ENCODE measurements at regions not wholly inside any gene's neighbourhood (a gene's known extent, or its start where the extent isn't known, plus 50 kb on each side); places are given as distances from the start of the nearest gene placed in this dataset.
A peak's percentile ranks its signal among the peaks of the same experiment; 100 is the strongest.
"Not testable (repeated sequence)": the region's sequence is repeated elsewhere in the genome, so short reads cannot be mapped to it uniquely, and the experiment has no call there.

GRCh38 chr4:159780196-159780922 lies 677.5 kb downstream of the RAPGEF2 start:
- no peak for DNase-seq (ENCODE audit: low read depth)

- DNase-seq (ENCODE audit: low read depth), result peak; percentile 40
These were observed 685.0 kb downstream of the RAPGEF2 start for GRCh38 chr4:159787901-159788300.

GRCh38 chr4:159791334-159791733 lies 688.5 kb downstream of the RAPGEF2 start:
- DNase-seq (ENCODE audit: low read depth), result no peak

GRCh38 chr4:159804592-159804991 lies 701.7 kb downstream of the RAPGEF2 start:
- DNase-seq (ENCODE audit: low read depth), result not testable (repeated sequence)

GRCh38 chr4:159823743-159824142 lies 720.9 kb downstream of the RAPGEF2 start:
- peak; percentile 30 for DNase-seq (ENCODE audit: low read depth)

GRCh38 chr4:159828687-159829086 lies 725.8 kb downstream of the RAPGEF2 start:
- peak; percentile 35 for DNase-seq (ENCODE audit: low read depth)

- peak; percentile 26 for DNase-seq (ENCODE audit: low read depth)
These were observed 726.3 kb downstream of the RAPGEF2 start for GRCh38 chr4:159829184-159829583.

- no peak for DNase-seq (ENCODE audit: low read depth)
These were observed 734.2 kb downstream of the RAPGEF2 start for GRCh38 chr4:159837071-159837470.

- no peak for DNase-seq (ENCODE audit: low read depth)
These were observed 752.9 kb downstream of the RAPGEF2 start for GRCh38 chr4:159855731-159856130.

- peak; percentile 19 for DNase-seq (ENCODE audit: low read depth)
These were observed 753.6 kb downstream of the RAPGEF2 start for GRCh38 chr4:159856451-159856850.

- DNase-seq (ENCODE audit: low read depth), result no peak
These were observed 756.8 kb downstream of the RAPGEF2 start for GRCh38 chr4:159859656-159860148.

GRCh38 chr4:159860945-159861344 lies 758.1 kb downstream of the RAPGEF2 start:
- no peak for DNase-seq (ENCODE audit: low read depth)

GRCh38 chr4:159864337-159864736 lies 761.5 kb downstream of the RAPGEF2 start:
- DNase-seq (ENCODE audit: low read depth), result no peak

- no peak for DNase-seq (ENCODE audit: low read depth)
These were observed 764.8 kb downstream of the RAPGEF2 start for GRCh38 chr4:159867673-159868072.

GRCh38 chr4:159868936-159869335 lies 766.1 kb downstream of the RAPGEF2 start:
- not testable (repeated sequence) for DNase-seq (ENCODE audit: low read depth)

GRCh38 chr4:159871141-159871540 lies 768.3 kb downstream of the RAPGEF2 start:
- peak; percentile 54 for DNase-seq (ENCODE audit: low read depth)

GRCh38 chr4:159881158-159881557 lies 778.3 kb downstream of the RAPGEF2 start:
- no peak for DNase-seq (ENCODE audit: low read depth)

GRCh38 chr4:159884989-159885388 lies 782.1 kb downstream of the RAPGEF2 start:
- DNase-seq (ENCODE audit: low read depth), result no peak

GRCh38 chr4:159899596-159899995 lies 796.7 kb downstream of the RAPGEF2 start:
- DNase-seq (ENCODE audit: low read depth), result no peak

GRCh38 chr4:159900562-159900961 lies 797.7 kb downstream of the RAPGEF2 start:
- DNase-seq (ENCODE audit: low read depth), result no peak

- DNase-seq (ENCODE audit: low read depth), result no peak
These were observed 799.8 kb downstream of the RAPGEF2 start for GRCh38 chr4:159902648-159903047.

- peak; percentile 87 for DNase-seq (ENCODE audit: low read depth)
These were observed 802.0 kb downstream of the RAPGEF2 start for GRCh38 chr4:159904906-159905305.

- no peak for DNase-seq (ENCODE audit: low read depth)
These were observed 803.2 kb downstream of the RAPGEF2 start for GRCh38 chr4:159906051-159906450.

All from myocyte (in vitro differentiated cells).